ENCODE measurements at regions not wholly inside any gene's neighbourhood (a gene's known extent, or its start where the extent isn't known, plus 50 kb on each side); places are given as distances from the start of the nearest gene placed in this dataset.

DNA sequence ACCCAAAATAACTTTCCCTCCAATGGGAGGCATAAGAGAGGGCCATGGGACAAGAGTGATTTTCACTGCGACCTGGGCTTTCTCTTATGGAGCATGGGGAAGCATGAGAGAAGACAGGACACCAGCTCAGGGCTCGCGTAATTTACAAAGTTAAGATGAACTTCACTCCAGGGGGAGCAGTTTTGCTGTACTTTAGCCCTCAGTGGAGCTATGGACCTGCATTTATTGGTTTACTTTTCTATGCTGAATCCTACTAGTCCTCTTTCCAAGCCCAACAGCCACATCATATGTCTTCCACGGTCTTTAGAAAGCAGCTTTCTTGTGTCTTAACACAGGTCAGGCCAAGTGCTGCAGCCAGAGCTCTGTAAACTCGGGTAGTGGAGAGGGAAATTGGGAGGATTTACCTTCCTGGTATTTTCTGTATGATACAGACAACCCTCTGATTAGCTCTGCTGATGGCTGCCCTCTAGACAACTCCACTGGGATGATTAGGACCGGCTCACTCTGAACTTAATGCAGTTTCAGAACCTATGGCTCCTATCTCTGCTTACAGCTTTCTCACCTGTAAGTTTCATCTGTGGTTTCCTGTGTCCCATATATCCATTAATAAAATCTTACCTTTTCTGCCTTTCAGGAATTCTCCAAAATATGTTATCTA lies 581.0 kb upstream of the RORB start:
- ChIA-PET POLR2A (no interaction called here), CTCF (no interaction called here)
- Mint-ChIP-seq H3K9me3 (ENCODE audit: insufficient read depth) (no peaks in the 10 kb centered on the region), H3K4me3 (no peak overlapping the region), H3K4me1 (no peaks in the 10 kb centered on the region), H3K27ac (no peak overlapping the region), H3K27me3 (no peaks in the 10 kb centered on the region)
- Histone ChIP-seq H3K4me3 (ENCODE audit: control extremely low read depth in 1 of 5, extremely low read depth in 1 of 5, insufficient read depth in 1 of 5, low read depth in 2 of 5, low read length in 4 of 5) (no peak overlapping the region), H3K9me3 (ENCODE audit: control extremely low read depth in 1 of 3, control insufficient read depth in 2 of 3, insufficient read depth in 1 of 3, low read length in 2 of 3) (no peaks in the 10 kb centered on the region), H3K27ac (ENCODE audit: low read length in 2 of 2) (no peak overlapping the region), H3K79me2 (ENCODE audit: control insufficient read depth, insufficient read depth, low read length) (no peaks in the 10 kb centered on the region), H3K36me3 (replicated peaks in 1 of 2; ENCODE audit: control extremely low read depth in 1 of 2, control insufficient read depth in 1 of 2, extremely low read depth in 1 of 2, insufficient read depth in 2 of 2, low read length in 1 of 2) (no peaks in the 10 kb centered on the region), H3K9ac (ENCODE audit: low read length) (no peak overlapping the region), H3K27me3 (replicated peaks in 1 of 4; ENCODE audit: control extremely low read depth in 1 of 4, control insufficient read depth in 3 of 4, insufficient read depth in 4 of 4, low read length in 3 of 4) (no peaks in the 10 kb centered on the region), H2AFZ (ENCODE audit: insufficient read depth, low read depth, low read length, poor library complexity, severe bottlenecking) (no peak overlapping the region), H3K4me1 (ENCODE audit: control insufficient read depth in 2 of 2, insufficient read depth in 2 of 2, low read length in 2 of 2) (no peaks in the 10 kb centered on the region), H4K20me1 (ENCODE audit: control insufficient read depth, insufficient read depth, low read length, poor library complexity, severe bottlenecking) (no peaks in the 10 kb centered on the region), H3K4me2 (replicated peaks; ENCODE audit: low read depth, low read length, poor library complexity, severe bottlenecking) (no peak overlapping the region)
- intact Hi-C loops (cut with micrococcal nuclease) = no loop called here
- TF ChIP-seq CTCF (IDR thresholded peaks at IDR 0.05) (no peak), EZH2 (IDR thresholded peaks at IDR 0.05; ENCODE audit: borderline replicate concordance, insufficient read depth, low read depth, low read length, poor library complexity, severe bottlenecking) (no peak)
- DNase-seq (no peak), ATAC-seq (ENCODE audit: low read depth) (no peak)
- 84% methylated on average over 4 of the region's 6 CpGs for whole genome bisulfite sequencing (ENCODE audit: insufficient coverage)

DNA sequence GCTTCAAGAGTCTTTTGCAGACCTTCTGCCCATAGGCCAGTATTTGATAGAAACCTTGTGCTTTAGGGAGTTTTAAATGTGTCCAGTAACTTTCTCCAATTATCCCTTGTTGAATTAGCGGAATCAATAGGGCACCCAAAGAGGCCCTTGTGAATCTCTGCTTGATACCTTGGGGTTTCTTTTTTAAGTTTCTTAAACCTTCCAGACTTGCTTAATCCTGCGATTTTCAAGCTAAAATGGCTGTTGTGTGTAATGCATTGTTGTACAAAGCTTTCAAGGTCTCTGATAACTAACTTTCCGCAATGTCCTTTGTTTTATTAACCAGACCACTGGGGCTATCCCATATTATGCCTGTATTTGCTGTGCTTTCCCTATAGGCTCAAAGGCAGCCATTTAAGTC lies 577.4 kb upstream of the RORB start:
- H3K9ac ChIP-seq (ENCODE audit: low read length) = no peak overlapping the region
- DNase-seq = no peak
- H4K20me1 ChIP-seq (ENCODE audit: control insufficient read depth, insufficient read depth, low read length, poor library complexity, severe bottlenecking) = no peaks in the 10 kb centered on the region
- H3K27ac Mint-ChIP-seq = no peak overlapping the region
- H3K27ac ChIP-seq (ENCODE audit: low read length in 2 of 2) = no peak overlapping the region
- TF ChIP-seq CTCF (IDR thresholded peaks at IDR 0.05) = no peak
- TF ChIP-seq EZH2 (IDR thresholded peaks at IDR 0.05; ENCODE audit: borderline replicate concordance, insufficient read depth, low read depth, low read length, poor library complexity, severe bottlenecking) = no peak
- WGBS (ENCODE audit: insufficient coverage) = 100% methylated on average over 1 of the region's 3 CpGs
- no peak overlapping the region for H3K4me2 ChIP-seq (replicated peaks; ENCODE audit: low read depth, low read length, poor library complexity, severe bottlenecking)
- H3K9me3 ChIP-seq (ENCODE audit: control extremely low read depth in 1 of 3, control insufficient read depth in 2 of 3, insufficient read depth in 1 of 3, low read length in 2 of 3) = no peaks in the 10 kb centered on the region
- H3K4me3 ChIP-seq (ENCODE audit: control extremely low read depth in 1 of 5, extremely low read depth in 1 of 5, insufficient read depth in 1 of 5, low read depth in 2 of 5, low read length in 4 of 5) = no peak overlapping the region
- H3K4me1 ChIP-seq (ENCODE audit: control insufficient read depth in 2 of 2, insufficient read depth in 2 of 2, low read length in 2 of 2) = no peaks in the 10 kb centered on the region
- H2AFZ ChIP-seq (ENCODE audit: insufficient read depth, low read depth, low read length, poor library complexity, severe bottlenecking) = no peak overlapping the region
- H3K79me2 ChIP-seq (ENCODE audit: control insufficient read depth, insufficient read depth, low read length) = no peaks in the 10 kb centered on the region
- ChIA-PET POLR2A (no interaction called here), CTCF (no interaction called here)
- intact Hi-C loops (cut with micrococcal nuclease) = no loop called here
- H3K9me3 Mint-ChIP-seq (ENCODE audit: insufficient read depth) = no peaks in the 10 kb centered on the region
- H3K36me3 ChIP-seq (replicated peaks in 1 of 2; ENCODE audit: control extremely low read depth in 1 of 2, control insufficient read depth in 1 of 2, extremely low read depth in 1 of 2, insufficient read depth in 2 of 2, low read length in 1 of 2) = no peaks in the 10 kb centered on the region
- no peaks in the 10 kb centered on the region for H3K27me3 Mint-ChIP-seq
- no peaks in the 10 kb centered on the region for H3K4me1 Mint-ChIP-seq
- H3K27me3 ChIP-seq (replicated peaks in 1 of 4; ENCODE audit: control extremely low read depth in 1 of 4, control insufficient read depth in 3 of 4, insufficient read depth in 4 of 4, low read length in 3 of 4) = no peaks in the 10 kb centered on the region
- no peak for ATAC-seq (ENCODE audit: low read depth)
- H3K4me3 Mint-ChIP-seq = no peak overlapping the region
